ENCODE measurements at regions not wholly inside any gene's neighbourhood (a gene's known extent, or its start where the extent isn't known, plus 50 kb on each side); places are given as distances from the start of the nearest gene placed in this dataset.

DNA sequence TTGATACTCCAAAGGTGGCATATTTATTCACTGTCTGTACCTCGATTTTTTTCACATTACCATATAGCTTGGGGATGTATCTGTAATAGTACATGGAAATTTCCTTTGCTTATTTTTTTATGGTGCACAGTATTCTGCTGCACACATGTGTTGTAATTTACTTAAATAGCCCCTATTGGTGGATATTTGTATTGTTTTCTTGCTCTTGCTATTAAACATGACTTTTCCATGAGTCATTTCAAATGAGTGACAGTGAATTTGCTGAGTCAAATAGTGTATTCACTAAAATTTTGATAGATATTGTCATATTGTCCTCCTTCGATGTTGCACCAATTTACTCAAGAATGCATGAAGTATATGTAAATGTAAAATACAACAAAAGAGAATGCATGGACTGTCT, 122.7 kb upstream of the STEAP4 start:
- TF ChIP-seq, protein P1, sequence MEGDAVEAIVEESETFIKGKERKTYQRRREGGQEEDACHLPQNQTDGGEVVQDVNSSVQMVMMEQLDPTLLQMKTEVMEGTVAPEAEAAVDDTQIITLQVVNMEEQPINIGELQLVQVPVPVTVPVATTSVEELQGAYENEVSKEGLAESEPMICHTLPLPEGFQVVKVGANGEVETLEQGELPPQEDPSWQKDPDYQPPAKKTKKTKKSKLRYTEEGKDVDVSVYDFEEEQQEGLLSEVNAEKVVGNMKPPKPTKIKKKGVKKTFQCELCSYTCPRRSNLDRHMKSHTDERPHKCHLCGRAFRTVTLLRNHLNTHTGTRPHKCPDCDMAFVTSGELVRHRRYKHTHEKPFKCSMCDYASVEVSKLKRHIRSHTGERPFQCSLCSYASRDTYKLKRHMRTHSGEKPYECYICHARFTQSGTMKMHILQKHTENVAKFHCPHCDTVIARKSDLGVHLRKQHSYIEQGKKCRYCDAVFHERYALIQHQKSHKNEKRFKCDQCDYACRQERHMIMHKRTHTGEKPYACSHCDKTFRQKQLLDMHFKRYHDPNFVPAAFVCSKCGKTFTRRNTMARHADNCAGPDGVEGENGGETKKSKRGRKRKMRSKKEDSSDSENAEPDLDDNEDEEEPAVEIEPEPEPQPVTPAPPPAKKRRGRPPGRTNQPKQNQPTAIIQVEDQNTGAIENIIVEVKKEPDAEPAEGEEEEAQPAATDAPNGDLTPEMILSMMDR (IDR thresholded peaks at IDR 0.05; ENCODE audit: insufficient read depth, missing control alignments) = no peak
- no peak for FAIRE-seq
- no peak for DNase-seq (ENCODE audit: insufficient read length, low spot score)

DNA sequence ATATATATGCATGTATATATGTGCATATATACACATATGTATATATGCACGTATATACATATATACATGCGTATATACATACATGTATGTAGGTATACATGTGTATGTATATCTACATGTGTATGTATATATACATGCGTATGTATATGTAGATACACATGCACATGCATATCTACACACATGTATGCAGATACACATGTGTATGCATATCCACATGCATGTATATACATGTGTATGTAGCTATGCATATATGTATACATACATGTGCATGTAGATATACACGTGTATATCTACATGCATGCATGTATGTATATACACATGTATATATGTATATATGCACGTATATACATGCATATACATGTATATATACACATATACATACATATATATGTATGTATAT, 95.8 kb upstream of the STEAP4 start:
- TF ChIP-seq, protein P1 (IDR thresholded peaks at IDR 0.05; ENCODE audit: insufficient read depth, missing control alignments) = no peak
- no peak for FAIRE-seq
- DNase-seq (ENCODE audit: insufficient read length, low spot score) = no peak

DNA sequence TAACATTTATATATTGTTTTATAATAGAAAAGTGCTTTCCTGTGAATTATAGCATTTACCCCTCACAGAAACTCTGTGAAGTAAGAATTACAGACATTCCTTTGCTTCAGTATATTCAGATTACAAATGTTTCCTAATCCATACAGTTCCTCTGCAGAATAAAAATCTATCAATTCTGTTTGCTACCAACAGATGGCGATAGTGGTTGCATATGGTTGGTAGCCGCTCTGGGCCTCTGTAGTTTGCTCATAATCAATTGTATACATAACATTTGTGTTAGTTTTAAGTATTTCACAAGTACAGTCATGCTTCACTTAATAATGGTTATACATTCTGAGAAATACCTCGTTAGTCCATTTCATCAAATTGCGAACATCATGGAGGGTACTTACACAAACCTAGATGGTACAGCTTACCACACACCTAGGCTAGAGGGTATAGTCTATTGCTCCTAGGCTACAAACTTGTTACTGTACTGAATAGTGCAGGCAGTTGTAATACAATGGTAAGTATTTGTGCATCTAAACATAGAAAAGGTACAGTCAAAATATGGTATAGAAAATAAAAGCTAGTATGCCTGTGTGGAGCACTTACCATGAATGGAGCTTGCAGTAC, 94.4 kb upstream of the STEAP4 start:
- no peak for DNase-seq (ENCODE audit: insufficient read length, low spot score)
- FAIRE-seq = no peak
- TF ChIP-seq, protein P1 (IDR thresholded peaks at IDR 0.05; ENCODE audit: insufficient read depth, missing control alignments) = peak; percentile 49

DNA sequence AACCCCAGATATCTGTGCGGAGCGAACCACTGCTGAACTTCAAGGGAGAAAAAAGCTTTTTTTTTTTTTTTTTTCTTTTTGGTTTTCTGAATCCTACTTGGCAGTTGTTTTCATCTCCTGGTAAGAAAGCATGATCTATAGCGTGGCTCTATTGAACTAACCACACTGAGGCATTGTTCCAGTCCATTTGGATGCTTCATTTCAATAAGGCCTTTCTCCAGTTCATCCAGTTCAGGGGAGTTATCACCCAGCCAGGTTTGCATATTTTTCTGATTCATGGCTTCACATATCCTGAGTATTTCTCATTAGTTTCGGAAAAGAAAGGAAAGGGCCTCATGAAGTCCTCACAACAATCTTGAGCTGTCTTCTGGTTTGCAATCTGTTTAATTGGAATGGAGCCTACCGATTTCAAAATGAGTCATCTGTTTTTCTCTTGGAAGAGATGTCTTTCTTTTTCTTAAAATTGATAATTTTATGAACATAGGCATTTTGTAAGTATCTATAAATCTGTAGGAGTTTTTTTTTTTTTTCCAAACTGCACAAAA, 93.1 kb upstream of the STEAP4 start:
- FAIRE-seq (no peak), DNase-seq (ENCODE audit: insufficient read length, low spot score) (no peak)
- TF ChIP-seq, protein P1 (IDR thresholded peaks at IDR 0.05; ENCODE audit: insufficient read depth, missing control alignments) = no peak

DNA sequence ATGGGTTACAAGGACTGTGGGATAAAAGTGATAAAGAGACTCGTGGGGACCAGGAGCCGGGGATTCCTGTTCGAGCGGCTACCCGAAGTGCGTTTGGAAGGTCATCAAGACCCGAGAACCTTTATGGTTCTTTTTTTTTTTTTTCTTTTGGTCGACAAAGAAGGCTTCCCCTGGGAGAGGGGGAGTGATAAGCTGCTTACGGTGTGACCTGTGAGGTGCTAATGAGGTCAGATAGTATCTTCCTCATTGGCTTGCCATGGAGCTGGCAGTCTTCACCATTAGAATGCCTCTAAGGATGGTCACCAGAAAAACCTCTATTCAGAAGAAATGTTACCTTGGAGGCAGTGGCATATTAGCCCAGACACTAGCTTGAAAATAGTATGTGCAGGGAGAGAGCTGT, 92.3 kb upstream of the STEAP4 start:
- TF ChIP-seq, protein P1 (IDR thresholded peaks at IDR 0.05; ENCODE audit: insufficient read depth, missing control alignments) = no peak
- no peak for DNase-seq (ENCODE audit: insufficient read length, low spot score)
- FAIRE-seq = no peak

DNA sequence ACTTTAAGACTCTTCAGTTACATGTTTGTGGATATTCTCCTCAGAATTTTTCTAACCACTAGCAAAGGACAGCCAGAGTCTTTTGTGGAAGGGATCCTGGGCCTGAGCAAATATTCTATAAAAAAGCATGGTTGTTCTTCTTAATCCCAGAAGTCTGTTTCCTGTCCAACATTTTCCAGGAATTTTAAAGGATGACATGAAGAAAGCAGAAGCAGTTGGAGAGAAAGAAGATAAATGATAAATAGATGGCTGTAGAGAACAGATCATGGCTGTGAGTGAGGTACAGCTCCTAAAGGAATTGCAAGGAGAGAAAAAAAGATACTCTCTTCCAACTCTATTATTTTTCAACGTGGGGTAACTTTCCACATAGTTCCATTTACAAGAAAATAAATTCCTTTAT, 91.8 kb upstream of the STEAP4 start:
- DNase-seq (ENCODE audit: insufficient read length, low spot score) (no peak), FAIRE-seq (no peak)
- TF ChIP-seq, protein P1 (IDR thresholded peaks at IDR 0.05; ENCODE audit: insufficient read depth, missing control alignments) = no peak

DNA sequence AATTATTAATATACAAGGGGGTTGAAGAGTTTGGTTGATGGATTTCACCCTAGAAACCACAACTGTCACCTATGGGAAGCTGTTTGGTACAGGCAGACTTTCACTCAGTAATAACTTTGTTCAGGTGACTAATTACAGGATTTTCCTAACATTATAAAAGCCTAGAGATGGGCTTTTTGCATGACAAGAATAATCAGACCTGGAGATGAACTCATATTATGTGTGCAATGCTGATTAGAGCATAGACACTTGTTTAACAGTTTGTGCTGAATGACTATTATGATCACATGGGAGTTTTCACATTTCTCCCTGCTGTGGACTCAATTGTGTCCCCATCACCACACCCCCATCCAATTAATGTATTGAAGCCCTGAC, 90.2 kb upstream of the STEAP4 start:
- FAIRE-seq (no peak), DNase-seq (ENCODE audit: insufficient read length, low spot score) (no peak)
- TF ChIP-seq, protein P1 (IDR thresholded peaks at IDR 0.05; ENCODE audit: insufficient read depth, missing control alignments) = no peak
